ENCODE measurements at regions not wholly inside any gene's neighbourhood (a gene's known extent, or its start where the extent isn't known, plus 50 kb on each side); places are given as distances from the start of the nearest gene placed in this dataset.
"Not testable (repeated sequence)": the region's sequence is repeated elsewhere in the genome, so short reads cannot be mapped to it uniquely, and the experiment has no call there.

- Histone ChIP-seq H3K4me1 (peaks cover 4 to 7% (median 7%) of the 10 kb centered on the region in 3 donors), H3K4me3 (no peak overlapping the region), H3K27ac (no peak overlapping the region), H3K9me3 (no peaks in the 10 kb centered on the region), H3K27me3 (no peaks in the 10 kb centered on the region), H3K36me3 (no peaks in the 10 kb centered on the region)
- FAIRE-seq (no peak), ATAC-seq (no peak), DNase-seq (no peak)
- TF ChIP-seq CTCF (IDR thresholded peaks at IDR 0.05): no peak
- intact Hi-C loops (cut with DNase I): no loop called here
- WGBS, 2 donors: 96 to 100% methylated on average over 1 of the region's 1 CpG
These were observed 74.0 kb upstream of the NUDT6 start for GRCh38 chr4:122996350-122996749.

DNA sequence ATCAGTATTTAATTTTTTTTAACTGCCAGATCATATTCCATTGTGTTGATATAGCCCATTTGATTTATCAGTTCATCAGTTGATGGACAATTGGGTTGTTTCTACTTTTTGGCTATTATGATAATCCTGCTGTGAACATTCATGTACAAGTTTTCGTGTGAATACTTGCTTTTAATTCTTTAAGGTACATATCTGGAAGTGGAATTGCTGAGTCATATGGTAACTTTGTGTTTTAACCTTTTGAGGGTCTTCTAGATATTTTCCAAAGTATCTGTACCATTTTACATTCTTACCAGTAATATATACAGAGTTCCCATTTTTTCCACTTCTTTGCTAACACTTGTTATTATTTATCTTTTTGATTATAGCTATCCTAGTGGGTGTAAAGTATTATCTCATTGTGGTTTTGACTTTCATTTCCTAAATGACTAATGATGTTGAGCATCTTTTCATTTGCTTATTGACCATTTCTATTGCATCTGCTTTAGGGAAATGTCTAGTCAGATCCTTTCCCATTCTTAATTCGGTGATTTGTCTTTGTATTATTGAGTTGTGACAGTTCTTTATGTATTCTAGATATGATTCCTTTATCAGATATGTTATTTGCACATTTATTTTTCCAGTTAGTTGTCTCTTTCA lies 75.2 kb upstream of the NUDT6 start:
- H3K9me3 ChIP-seq: no peaks in the 10 kb centered on the region
- no peak overlapping the region for H3K4me3 ChIP-seq
- no peaks in the 10 kb centered on the region for H3K36me3 ChIP-seq
- no peak for ATAC-seq
- no peak for FAIRE-seq
- H3K4me1 ChIP-seq: peaks cover 0 to 4% (median under 1%) of the 10 kb centered on the region in 3 donors
- H3K27me3 ChIP-seq: no peaks in the 10 kb centered on the region
- no peak overlapping the region for H3K27ac ChIP-seq
- TF ChIP-seq CTCF (IDR thresholded peaks at IDR 0.05): no peak
- WGBS, 2 donors: 75 to 82% methylated on average over 2 of the region's 2 CpGs
- DNase-seq: no peak
- intact Hi-C loops (cut with DNase I): no loop called here

GRCh38 chr4:123004079-123004478 lies 81.7 kb upstream of the NUDT6 start:
- H3K4me1 ChIP-seq; H3K36me3 ChIP-seq; FAIRE-seq; DNase-seq; H3K27me3 ChIP-seq; ATAC-seq; H3K27ac ChIP-seq; intact Hi-C loops (cut with DNase I); H3K9me3 ChIP-seq; H3K4me3 ChIP-seq: not testable (repeated sequence)
- WGBS, 2 donors: 93 to 97% methylated on average over 17 of the region's 17 CpGs

DNA sequence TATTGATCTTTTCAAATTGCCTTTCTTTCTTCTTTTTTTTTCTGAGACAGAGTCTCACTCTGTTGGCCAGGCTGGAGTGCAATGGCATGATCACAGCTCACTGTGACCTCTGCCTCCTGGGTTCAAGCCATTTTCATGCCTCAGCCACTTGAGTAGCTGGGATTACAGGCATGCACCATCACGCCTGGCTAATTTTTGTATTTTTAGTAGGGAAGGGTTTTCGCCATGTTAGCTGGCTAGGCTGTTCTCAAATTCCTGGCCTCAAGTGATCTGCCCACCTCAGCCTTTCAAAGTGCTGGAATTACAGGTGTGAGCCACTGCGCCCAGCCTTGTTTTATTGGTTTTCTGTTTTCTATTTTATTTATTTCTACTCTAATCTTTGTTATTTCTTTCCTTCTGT lies 82.7 kb upstream of the NUDT6 start:
- whole genome bisulfite sequencing, 2 donors: 63 to 65% methylated on average over 3 of the region's 3 CpGs
- intact Hi-C loops (cut with DNase I); FAIRE-seq; H3K4me3 ChIP-seq; H3K9me3 ChIP-seq; DNase-seq; H3K27me3 ChIP-seq; H3K36me3 ChIP-seq; H3K27ac ChIP-seq; ATAC-seq; H3K4me1 ChIP-seq: not testable (repeated sequence)

GRCh38 chr4:123007679-123008078 lies 85.3 kb upstream of the NUDT6 start:
- Histone ChIP-seq H3K4me1 (no peaks in the 10 kb centered on the region), H3K27ac (no peak overlapping the region), H3K4me3 (no peak overlapping the region), H3K27me3 (no peaks in the 10 kb centered on the region), H3K36me3 (no peaks in the 10 kb centered on the region), H3K9me3 (no peaks in the 10 kb centered on the region)
- DNase-seq: no peak
- TF ChIP-seq CTCF (IDR thresholded peaks at IDR 0.05): no peak
- no peak for ATAC-seq
- no peak for FAIRE-seq
- intact Hi-C loops (cut with DNase I): no loop called here

DNA sequence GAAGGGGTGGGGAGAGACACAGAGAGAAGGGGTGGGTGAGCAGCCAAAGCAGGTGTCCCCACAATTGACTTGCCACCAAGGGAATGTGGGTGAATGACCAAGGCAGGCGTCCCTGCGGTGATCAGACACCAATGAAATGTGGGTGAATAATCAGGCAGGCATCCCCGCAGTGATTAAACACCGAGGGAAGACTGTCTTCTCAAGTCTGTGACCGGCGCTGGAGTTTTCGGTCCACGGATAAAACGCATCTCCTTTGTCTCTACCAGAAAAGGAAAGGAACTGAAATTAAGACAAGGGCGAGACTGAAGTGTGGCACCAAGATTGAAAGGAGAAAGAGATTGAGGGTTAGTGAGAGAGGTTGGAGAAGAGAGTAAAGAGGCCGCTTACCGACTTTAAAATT lies 90.0 kb upstream of the NUDT6 start:
- intact Hi-C loops (cut with DNase I): not testable (repeated sequence)

More for the DNA sequence above, 90.0 kb upstream of the NUDT6 start:
- FAIRE-seq, H3K27me3 ChIP-seq, ATAC-seq, H3K36me3 ChIP-seq, H3K4me1 ChIP-seq, H3K27ac ChIP-seq, H3K4me3 ChIP-seq, H3K9me3 ChIP-seq: not testable (repeated sequence)
- DNase-seq: peak in 1 of 6 donors; percentile 17
- 90 to 91% methylated on average over 12 of the region's 12 CpGs for WGBS, 2 donors

All from pancreas (tissue), 10 donors.